OCI-LY7 (cell line): ENCODE measurements at regions not wholly inside any gene's neighbourhood (a gene's known extent, or its start where the extent isn't known, plus 50 kb on each side); places are given as distances from the start of the nearest gene placed in this dataset.
A peak's percentile ranks its signal among the peaks of the same experiment; 100 is the strongest.

Source experiments
- BruUV-seq: library from RNA; stranded (reverse); fragments of 400-500 nt; replicated peaks from 2 replicates; lab custom pipeline; 2021; lab: Mats Ljungman, UMichigan
- CTCF ChIA-PET: fragments of 300-600 bp; sonication (Branson Sonifier 250); formaldehyde crosslinking; loops from one replicate; lab custom pipeline; 2022; ENCODE audit warnings: antibody characterized with exemption; ENCODE audit not compliant: unreplicated experiment; lab: Charles Lee
- POLR2A ChIA-PET: fragments of 300-600 bp; sonication (Branson Sonifier 250); formaldehyde crosslinking; loops from one replicate; lab custom pipeline; 2022; ENCODE audit warnings: antibody characterized with exemption; lab: Charles Lee
- DNase-seq: peaks from one replicate; pipeline ENCODE4 v3.0.0-alpha.2; 2015; ENCODE audit warnings: low spot score
- H2AFZ ChIP-seq: fragments of 200-600 bp; sonication (generic), shearing (Covaris generic); 2 replicates; pipeline ENCODE4 v1.6.1; 2014; ENCODE audit warnings: mild to moderate bottlenecking, antibody characterized with exemption, low read length, moderate library complexity
- H3K27ac ChIP-seq: fragments of 200-600 bp; sonication (generic); 2 replicates; pipeline ENCODE4 v1.5.1; 2014; ENCODE audit warnings: mixed run types, low read depth, mild to moderate bottlenecking, moderate library complexity, low read length, inconsistent platforms; ENCODE audit not compliant: poor library complexity, severe bottlenecking
- H3K36me3 ChIP-seq: fragments of 200-600 bp; sonication (generic); 2 replicates; pipeline ENCODE4 v1.6.1; 2014; ENCODE audit warnings: mild to moderate bottlenecking, antibody characterized with exemption, low read length, moderate library complexity, mixed read lengths; ENCODE audit not compliant: insufficient read depth
- H3K4me1 ChIP-seq: fragments of 200-600 bp; sonication (generic); 2 replicates; pipeline ENCODE4 v1.5.1; 2014; ENCODE audit warnings: mild to moderate bottlenecking, low read length; ENCODE audit not compliant: insufficient read depth, poor library complexity, severe bottlenecking
- H3K4me2 ChIP-seq: fragments of 200-600 bp; sonication (generic); 2 replicates; pipeline ENCODE4 v1.6.1; 2014; ENCODE audit warnings: mild to moderate bottlenecking, low read length
- H3K4me3 ChIP-seq: fragments of 200-600 bp; sonication (generic); 2 replicates; pipeline ENCODE4 v1.5.1; 2014; ENCODE audit warnings: mild to moderate bottlenecking, low read depth, low read length; ENCODE audit not compliant: poor library complexity, severe bottlenecking
- H3K79me2 ChIP-seq: fragments of 200-600 bp; sonication (generic); 2 replicates; pipeline ENCODE4 v1.6.1; 2016; ENCODE audit warnings: low read depth, mild to moderate bottlenecking, low read length, moderate library complexity, mixed read lengths; ENCODE audit not compliant: insufficient read depth
- H3K9me2 ChIP-seq: fragments of 200-600 bp; sonication (generic); 2 replicates; pipeline ENCODE4 v1.6.1; 2016; ENCODE audit warnings: mild to moderate bottlenecking, low read length, mixed read lengths; ENCODE audit not compliant: insufficient read depth
- H3K9me3 ChIP-seq: fragments of 200-600 bp; sonication (generic); 2 replicates; pipeline ENCODE4 v1.6.1; 2014; ENCODE audit warnings: mild to moderate bottlenecking, mixed run types, low read length, mixed read lengths
- H4K20me1 ChIP-seq: fragments of 200-600 bp; sonication (generic); 2 replicates; pipeline ENCODE4 v1.6.1; 2014; ENCODE audit warnings: mild to moderate bottlenecking, antibody characterized with exemption, low read length, moderate library complexity, mixed read lengths; ENCODE audit not compliant: insufficient read depth
- CTCF ChIP-seq: fragments of 200-600 bp; sonication (generic); conservative IDR thresholded peaks from 2 replicates; pipeline ENCODE4 v1.5.1; 2014; ENCODE audit warnings: mild to moderate bottlenecking, antibody characterized with exemption, low read length, moderate library complexity, mixed read lengths
- EZH2phosphoT487 ChIP-seq: fragments of 200-600 bp; sonication (generic); IDR thresholded peaks from 2 replicates; pipeline ENCODE4 v1.6.1; 2018; ENCODE audit warnings: low read depth, borderline replicate concordance, mild to moderate bottlenecking, mixed run types, antibody characterized with exemption, low read length, moderate library complexity, mixed read lengths
- intact Hi-C: fragments of 100-400 bp; cut with micrococcal nuclease; formaldehyde crosslinking; loops from one replicate; pipeline ENCODE4 v1.10.0; 2022; ENCODE audit not compliant: unreplicated experiment

- CTCF ChIA-PET = no interaction called here
- BruUV-seq = no TSS peak
- H3K4me3 ChIP-seq = no peak overlapping the region
- no peaks in the 10 kb centered on the region for H3K4me1 ChIP-seq
- no peak for TF ChIP-seq EZH2phosphoT487
- no peak overlapping the region for H2AFZ ChIP-seq
- H3K9me3 ChIP-seq = peaks cover 12% of the 10 kb centered on the region
- no peaks in the 10 kb centered on the region for H3K9me2 ChIP-seq
- H3K4me2 ChIP-seq = no peak overlapping the region
- no peak overlapping the region for H3K27ac ChIP-seq
- peaks cover 62% of the 10 kb centered on the region for H3K36me3 ChIP-seq
- no peaks in the 10 kb centered on the region for H4K20me1 ChIP-seq
- no peaks in the 10 kb centered on the region for H3K79me2 ChIP-seq
- intact Hi-C loops = no loop called here
- POLR2A ChIA-PET = no interaction called here
- no peak for DNase-seq
Observed at GRCh38 chr10:46227571-46227935, 59.2 kb upstream of the ANTXRL start.

DNA sequence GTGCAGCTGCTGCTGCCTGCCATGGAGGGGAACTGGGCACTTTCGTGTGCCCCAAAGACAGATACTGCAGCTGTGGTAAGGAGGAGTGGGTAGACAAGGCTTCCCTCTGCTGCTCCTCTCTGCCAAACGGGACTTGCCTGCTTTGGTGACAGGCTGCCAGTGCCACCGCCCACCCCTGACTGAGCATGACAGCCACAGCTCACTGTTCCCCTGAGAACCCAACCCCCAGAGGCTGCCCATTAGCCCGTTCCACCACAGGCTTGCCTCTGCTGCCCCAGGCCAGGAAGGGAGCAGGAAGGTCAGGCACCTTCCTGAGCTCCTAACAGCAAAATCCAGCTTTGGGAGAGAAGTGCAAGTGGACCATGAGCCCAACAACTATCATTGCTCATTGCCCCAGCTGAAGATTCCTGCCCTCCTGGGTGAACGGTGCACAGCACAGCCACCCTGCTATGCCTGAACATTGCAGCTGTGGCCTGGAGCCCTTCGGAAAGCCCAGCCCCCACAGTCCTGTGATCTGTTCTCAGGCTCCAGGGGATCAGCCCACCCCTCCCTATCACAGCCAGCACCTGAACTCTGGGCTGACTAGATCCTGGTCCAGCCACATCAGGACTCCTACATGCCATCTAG lies 58.7 kb upstream of the ANTXRL start:
- DNase-seq = no peak
- Histone ChIP-seq H3K4me3 (no peak overlapping the region), H3K9me3 (peaks cover 12% of the 10 kb centered on the region), H2AFZ (no peak overlapping the region), H4K20me1 (no peaks in the 10 kb centered on the region), H3K27ac (no peak overlapping the region), H3K9me2 (no peaks in the 10 kb centered on the region), H3K4me1 (no peaks in the 10 kb centered on the region), H3K4me2 (no peak overlapping the region), H3K79me2 (no peaks in the 10 kb centered on the region), H3K36me3 (peaks cover 65% of the 10 kb centered on the region)
- intact Hi-C loops = no loop called here
- ChIA-PET POLR2A (interaction anchor here (1.9 kb wide), 1 partner anchor 63 kb away, joined by 5 read pairs; no protein-coding TSS in a partner anchor), CTCF (no interaction called here)
- TF ChIP-seq CTCF (no peak), EZH2phosphoT487 (no peak)
- BruUV-seq = no TSS peak

GRCh38 chr10:46228563-46229071 lies 58.2 kb upstream of the ANTXRL start:
- no TSS peak for BruUV-seq
- intact Hi-C loops = no loop called here
- Histone ChIP-seq H3K4me2 (no peak overlapping the region), H3K9me2 (no peaks in the 10 kb centered on the region), H3K4me3 (no peak overlapping the region), H3K9me3 (peaks cover 12% of the 10 kb centered on the region), H3K4me1 (no peaks in the 10 kb centered on the region), H3K36me3 (peaks cover 60% of the 10 kb centered on the region), H4K20me1 (no peaks in the 10 kb centered on the region), H3K79me2 (no peaks in the 10 kb centered on the region), H3K27ac (no peak overlapping the region), H2AFZ (no peak overlapping the region)
- TF ChIP-seq EZH2phosphoT487 (no peak), CTCF (peak; percentile 71; the same call in 1 of the 2 replicates)
- ChIA-PET CTCF (no interaction called here), POLR2A (interaction anchor here (1.9 kb wide), 1 partner anchor 62 kb away, joined by 5 read pairs; no protein-coding TSS in a partner anchor)
- peak; percentile 61 for DNase-seq
